Hepatocyte (in vitro differentiated cells): ENCODE measurements at regions not wholly inside any gene's neighbourhood (a gene's known extent, or its start where the extent isn't known, plus 50 kb on each side); places are given as distances from the start of the nearest gene placed in this dataset.
"Not testable (repeated sequence)": the region's sequence is repeated elsewhere in the genome, so short reads cannot be mapped to it uniquely, and the experiment has no call there.

Source experiments
- DNase-seq: peaks from one replicate; pipeline ENCODE4 v3.0.0-alpha.2; 2016; ENCODE audit warnings: low spot score
- H2AFZ ChIP-seq: fragments of 200-600 bp; sonication (generic); 2 replicates; pipeline ENCODE4 v1.6.0; 2016; ENCODE audit warnings: antibody characterized with exemption, mild to moderate bottlenecking
- H3K27ac ChIP-seq: fragments of 200-600 bp; sonication (generic); 2 replicates; pipeline ENCODE4 v1.5.1; 2016; ENCODE audit warnings: mild to moderate bottlenecking
- H3K27me3 ChIP-seq: fragments of 200-600 bp; sonication (generic); 2 replicates; pipeline ENCODE4 v1.6.1; 2016
- H3K36me3 ChIP-seq: fragments of 200-600 bp; sonication (generic); replicated peaks from 2 replicates; pipeline ENCODE4 v1.5.1; 2016; ENCODE audit warnings: low read depth; ENCODE audit not compliant: insufficient read depth
- H3K4me1 ChIP-seq: fragments of 200-600 bp; sonication (generic); 2 replicates; pipeline ENCODE4 v1.5.1; 2016; ENCODE audit warnings: mild to moderate bottlenecking, moderate library complexity; ENCODE audit not compliant: insufficient read depth
- H3K4me2 ChIP-seq: fragments of 200-600 bp; sonication (generic); 2 replicates; pipeline ENCODE4 v1.6.0; 2016
- H3K4me3 ChIP-seq: fragments of 200-600 bp; sonication (generic); 2 replicates; pipeline ENCODE4 v1.5.1; 2016; ENCODE audit warnings: mild to moderate bottlenecking
- H3K79me2 ChIP-seq: fragments of 200-600 bp; sonication (generic); 2 replicates; pipeline ENCODE4 v1.6.0; 2017; ENCODE audit warnings: mild to moderate bottlenecking
- H3K9me2 ChIP-seq: fragments of 200-600 bp; sonication (generic); replicated peaks from 2 replicates; pipeline ENCODE4 v1.6.0; 2017; ENCODE audit warnings: mild to moderate bottlenecking; ENCODE audit not compliant: insufficient read depth
- H3K9me3 ChIP-seq: fragments of 200-600 bp; sonication (generic); 2 replicates; pipeline ENCODE4 v1.5.1; 2016; ENCODE audit warnings: low read depth, mild to moderate bottlenecking
- H4K20me1 ChIP-seq: fragments of 200-600 bp; sonication (generic); 2 replicates; pipeline ENCODE4 v1.6.0; 2016; ENCODE audit warnings: mild to moderate bottlenecking; ENCODE audit not compliant: insufficient read depth, poor library complexity, severe bottlenecking
- CTCF ChIP-seq: fragments of 200-600 bp; sonication (generic); IDR thresholded peaks from 2 replicates; pipeline ENCODE4 v1.5.1; 2016; ENCODE audit warnings: antibody characterized with exemption, mild to moderate bottlenecking; ENCODE audit not compliant: poor library complexity
- EZH2 ChIP-seq: fragments of 200-600 bp; sonication (generic); IDR thresholded peaks from 2 replicates; pipeline ENCODE4 v1.6.1; 2016; ENCODE audit warnings: antibody characterized with exemption, mild to moderate bottlenecking, borderline replicate concordance
- EZH2phosphoT487 ChIP-seq: fragments of 200-600 bp; sonication (generic); IDR thresholded peaks from one replicate; pipeline ENCODE4 v1.6.1; 2018; ENCODE audit warnings: antibody characterized with exemption, mild to moderate bottlenecking, low read depth, moderate library complexity; ENCODE audit not compliant: unreplicated experiment, severe bottlenecking
- WGBS: methylation state at CpG from one replicate; pipeline ENCODE4 v1.1.6; 2016; ENCODE audit warnings: low lambda C conversion rate; ENCODE audit errors: missing lambda C conversion rate; 5-methylcytosine and 5-hydroxymethylcytosine counted together

- DNase-seq = no peak
- TF ChIP-seq CTCF = no peak
- TF ChIP-seq EZH2phosphoT487 = no peak
- TF ChIP-seq EZH2 = no peak
These were observed 224.7 kb upstream of the FAM78B start for GRCh38 chr1:166391279-166392066.

GRCh38 chr1:166395729-166396128, 228.9 kb upstream of the FAM78B start:
- H3K9me2 ChIP-seq = no peaks in the 10 kb centered on the region
- no peaks in the 10 kb centered on the region for H3K27me3 ChIP-seq
- no peaks in the 10 kb centered on the region for H3K79me2 ChIP-seq
- H3K27ac ChIP-seq = no peak overlapping the region
- TF ChIP-seq EZH2 (no peak), CTCF (no peak)
- H3K4me1 ChIP-seq = no peaks in the 10 kb centered on the region
- no peak overlapping the region for H2AFZ ChIP-seq
- no peak overlapping the region for H3K4me2 ChIP-seq
- H3K9me3 ChIP-seq = no peaks in the 10 kb centered on the region
- no peaks in the 10 kb centered on the region for H4K20me1 ChIP-seq
- H3K36me3 ChIP-seq = no peaks in the 10 kb centered on the region
- DNase-seq = no peak
- no peak overlapping the region for H3K4me3 ChIP-seq

More at GRCh38 chr1:166391279-166392066, 224.7 kb upstream of the FAM78B start:
- Histone ChIP-seq H3K9me2 (no peaks in the 10 kb centered on the region), H3K9me3 (no peaks in the 10 kb centered on the region), H3K27ac (no peak overlapping the region), H3K4me3 (no peak overlapping the region), H4K20me1 (no peaks in the 10 kb centered on the region), H3K36me3 (no peaks in the 10 kb centered on the region), H3K4me1 (no peaks in the 10 kb centered on the region), H3K4me2 (no peak overlapping the region), H3K27me3 (no peaks in the 10 kb centered on the region), H2AFZ (no peak overlapping the region), H3K79me2 (no peaks in the 10 kb centered on the region)
- 88% methylated on average over 5 of the region's 5 CpGs for WGBS

DNA sequence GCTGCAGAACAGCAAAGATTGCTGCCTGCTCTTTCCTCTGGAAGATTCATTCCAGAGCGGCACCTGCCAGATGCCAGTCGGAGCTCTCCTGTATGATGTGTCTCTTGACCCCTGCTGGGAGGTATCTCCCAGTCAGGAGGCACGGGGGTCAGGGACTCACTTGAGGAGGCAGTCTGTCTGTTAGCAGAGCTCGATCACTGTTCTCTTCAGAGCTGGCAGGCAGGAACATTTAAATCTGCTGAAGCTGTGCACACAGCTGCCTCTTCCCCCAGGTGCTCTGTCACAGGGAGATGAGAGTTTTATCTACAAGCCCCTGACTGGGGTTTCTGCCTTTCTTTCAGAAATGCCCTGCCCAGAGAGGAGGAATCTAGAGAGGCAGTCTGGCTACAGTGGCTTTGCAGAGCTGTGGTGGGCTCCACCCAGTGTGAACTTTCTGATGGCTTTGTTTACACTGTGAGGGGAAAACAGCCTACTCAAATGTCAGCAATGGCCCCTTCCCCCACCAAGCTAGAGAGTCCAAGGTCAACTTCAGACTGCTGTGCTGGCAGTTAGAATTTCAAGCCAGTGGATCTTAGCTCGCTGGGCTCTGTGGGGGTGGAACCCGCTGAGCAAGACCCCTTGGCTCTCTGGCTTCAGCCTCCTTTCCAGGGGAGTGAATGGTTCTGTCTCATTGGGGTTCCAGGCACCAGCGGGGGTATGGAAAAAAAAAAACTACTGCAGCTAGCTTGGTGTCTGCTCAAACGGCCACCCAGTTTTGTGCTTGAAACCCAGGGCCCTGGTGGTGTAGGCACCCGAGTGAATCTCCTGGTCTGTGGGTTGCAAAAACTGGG, 242.7 kb upstream of the FAM78B start:
- peak; percentile 31 for DNase-seq
- WGBS = 52% methylated on average over 9 of the region's 9 CpGs

DNA sequence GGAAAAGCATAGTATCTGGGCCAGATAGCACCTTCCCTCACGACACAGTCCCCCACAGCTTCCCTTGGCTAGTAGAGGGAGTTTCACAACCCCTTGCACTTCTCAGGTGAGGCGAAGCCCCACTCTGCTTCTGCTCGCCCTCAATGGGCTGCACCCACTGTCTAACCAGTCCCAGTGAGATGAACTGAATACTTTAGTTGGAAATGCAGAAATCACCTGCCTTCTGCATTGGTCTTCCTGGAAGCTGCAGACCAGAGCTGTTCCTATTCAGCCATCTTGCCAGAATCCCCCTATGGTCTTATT, 243.2 kb upstream of the FAM78B start:
- WGBS = 87% methylated on average over 3 of the region's 3 CpGs
- Histone ChIP-seq H3K9me3 (no peaks in the 10 kb centered on the region), H3K9me2 (no peaks in the 10 kb centered on the region)

More for the DNA sequence above, 242.7 kb upstream of the FAM78B start:
- H3K27ac ChIP-seq, H4K20me1 ChIP-seq, H3K9me3 ChIP-seq, H3K79me2 ChIP-seq, H3K36me3 ChIP-seq, H3K9me2 ChIP-seq, H3K4me1 ChIP-seq, H3K4me3 ChIP-seq, H2AFZ ChIP-seq, H3K27me3 ChIP-seq: not testable (repeated sequence)
- peak overlapping the region; percentile 54 for H3K4me2 ChIP-seq

DNA sequence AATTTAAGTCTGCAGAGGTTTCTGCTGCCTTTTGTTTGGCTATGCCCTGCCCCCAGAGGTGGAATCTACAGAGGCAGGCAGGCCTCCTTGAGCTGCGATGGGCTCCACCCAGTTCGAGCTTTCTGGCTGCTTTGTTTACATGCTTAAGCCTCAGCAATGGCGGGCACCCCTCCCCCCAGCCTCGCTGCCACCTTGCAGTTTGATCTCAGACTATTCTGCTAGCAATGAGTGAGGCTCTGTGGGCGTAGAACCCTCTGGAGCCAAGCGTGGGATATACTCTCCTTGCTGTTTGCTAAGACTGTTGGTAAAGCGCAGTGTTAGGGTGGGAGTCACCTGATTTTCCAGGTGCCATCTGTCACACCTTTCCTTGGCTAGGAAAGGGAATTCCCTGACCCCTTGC, 250.0 kb upstream of the FAM78B start:
- not testable (repeated sequence) for H4K20me1 ChIP-seq, H3K79me2 ChIP-seq, H3K4me3 ChIP-seq, H3K36me3 ChIP-seq, H3K4me1 ChIP-seq, H3K27me3 ChIP-seq, DNase-seq, H2AFZ ChIP-seq, H3K9me3 ChIP-seq, H3K9me2 ChIP-seq, H3K27ac ChIP-seq, H3K4me2 ChIP-seq
- WGBS = 75% methylated on average over 7 of the region's 7 CpGs

More for the DNA sequence above, 243.2 kb upstream of the FAM78B start:
- Histone ChIP-seq H3K36me3 (no peaks in the 10 kb centered on the region), H3K27me3 (no peaks in the 10 kb centered on the region), H3K4me3 (no peak overlapping the region), H3K4me2 (no peak overlapping the region), H3K27ac (no peak overlapping the region), H3K4me1 (no peaks in the 10 kb centered on the region), H4K20me1 (no peaks in the 10 kb centered on the region), H3K79me2 (no peaks in the 10 kb centered on the region), H2AFZ (no peak overlapping the region)
- TF ChIP-seq EZH2 (no peak), CTCF (no peak), EZH2phosphoT487 (no peak)
- DNase-seq = no peak
